Retina (tissue), 1 donor: ENCODE measurements at regions not wholly inside any gene's neighbourhood (a gene's known extent, or its start where the extent isn't known, plus 50 kb on each side); places are given as distances from the start of the nearest gene placed in this dataset.
"Not testable (repeated sequence)": the region's sequence is repeated elsewhere in the genome, so short reads cannot be mapped to it uniquely, and the experiment has no call there.

ENCODE experiments used
- DNase-seq: peaks from one replicate; pipeline ENCODE4 v3.0.0-alpha.2; 2016

- no peak for DNase-seq
These were observed 85.3 kb upstream of the SLC22A23 start for GRCh38 chr6:3542032-3542640.

GRCh38 chr6:3541006-3541585 is 84.2 kb upstream of the SLC22A23 start:
- no peak for DNase-seq

GRCh38 chr6:3540253-3540820 is 83.5 kb upstream of the SLC22A23 start:
- DNase-seq: no peak

- DNase-seq: no peak
These were observed 81.7 kb upstream of the SLC22A23 start for GRCh38 chr6:3538536-3538935.

GRCh38 chr6:3536901-3537300 is 80.1 kb upstream of the SLC22A23 start:
- DNase-seq: no peak

GRCh38 chr6:3535776-3536435 is 79.1 kb upstream of the SLC22A23 start:
- DNase-seq: no peak

- no peak for DNase-seq
These were observed 78.4 kb upstream of the SLC22A23 start for GRCh38 chr6:3535033-3535775.

GRCh38 chr6:3534599-3534998 is 77.7 kb upstream of the SLC22A23 start:
- no peak for DNase-seq

GRCh38 chr6:3533981-3534380 is 77.1 kb upstream of the SLC22A23 start:
- no peak for DNase-seq

- DNase-seq: no peak
These were observed 75.6 kb upstream of the SLC22A23 start for GRCh38 chr6:3532296-3532916.

- DNase-seq: no peak
These were observed 74.6 kb upstream of the SLC22A23 start for GRCh38 chr6:3531481-3531880.

GRCh38 chr6:3530515-3530914 is 73.7 kb upstream of the SLC22A23 start:
- DNase-seq: no peak

GRCh38 chr6:3529721-3530120 is 72.9 kb upstream of the SLC22A23 start:
- no peak for DNase-seq

- no peak for DNase-seq
These were observed 72.4 kb upstream of the SLC22A23 start for GRCh38 chr6:3529232-3529631.

- not testable (repeated sequence) for DNase-seq
These were observed 71.3 kb upstream of the SLC22A23 start for GRCh38 chr6:3528081-3528671.

- DNase-seq: no peak
These were observed 70.8 kb upstream of the SLC22A23 start for GRCh38 chr6:3527651-3527977.

GRCh38 chr6:3526962-3527650 is 70.3 kb upstream of the SLC22A23 start:
- DNase-seq: no peak

GRCh38 chr6:3525915-3526314 is 69.1 kb upstream of the SLC22A23 start:
- DNase-seq: no peak

- DNase-seq: no peak
These were observed 67.6 kb upstream of the SLC22A23 start for GRCh38 chr6:3524456-3524855.

GRCh38 chr6:3523966-3524365 is 67.1 kb upstream of the SLC22A23 start:
- DNase-seq: no peak

- no peak for DNase-seq
These were observed 66.4 kb upstream of the SLC22A23 start for GRCh38 chr6:3523271-3523670.
